G401 (cell line): ENCODE measurements at regions not wholly inside any gene's neighbourhood (a gene's known extent, or its start where the extent isn't known, plus 50 kb on each side); places are given as distances from the start of the nearest gene placed in this dataset.

ENCODE experiments used
- DNase-seq: peaks from one replicate; pipeline ENCODE4 v3.0.0-alpha.2; 2015; ENCODE audit warnings: low spot score
- in situ Hi-C: cut with HindIII; loops from 2 replicates; pipeline ENCODE4 v1.10.0; 2016; ENCODE audit warnings: low sequenced_read_pairs, mixed read lengths

DNA sequence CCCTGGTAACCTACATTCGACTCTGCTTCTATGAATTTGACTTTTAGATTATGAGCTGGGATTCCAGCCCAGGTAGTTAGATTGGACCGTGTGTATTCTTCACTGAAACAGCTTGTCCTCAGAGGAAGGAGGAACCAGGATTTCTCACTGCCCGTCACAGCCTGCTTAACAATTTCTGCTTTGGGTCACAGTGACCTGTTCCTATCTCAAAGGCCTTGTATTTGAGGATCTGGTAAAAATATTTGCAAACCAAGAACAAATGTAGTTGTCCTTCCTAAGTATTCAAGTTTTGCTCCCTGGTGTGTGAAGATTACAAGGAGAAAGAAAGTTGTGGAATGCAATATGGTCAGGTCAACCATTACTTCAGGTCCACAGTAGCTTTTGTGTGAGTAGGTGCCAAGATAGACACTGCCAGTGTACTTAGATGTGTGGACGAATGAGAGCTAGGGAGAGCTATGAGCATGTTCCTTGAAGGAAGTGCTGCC lies 55.1 kb downstream of the KIF4B start:
- DNase-seq = no peak
- in situ Hi-C loops = no loop called here

GRCh38 chr5:155069961-155070360 lies 56.4 kb downstream of the KIF4B start:
- in situ Hi-C loops = no loop called here
- no peak for DNase-seq

DNA sequence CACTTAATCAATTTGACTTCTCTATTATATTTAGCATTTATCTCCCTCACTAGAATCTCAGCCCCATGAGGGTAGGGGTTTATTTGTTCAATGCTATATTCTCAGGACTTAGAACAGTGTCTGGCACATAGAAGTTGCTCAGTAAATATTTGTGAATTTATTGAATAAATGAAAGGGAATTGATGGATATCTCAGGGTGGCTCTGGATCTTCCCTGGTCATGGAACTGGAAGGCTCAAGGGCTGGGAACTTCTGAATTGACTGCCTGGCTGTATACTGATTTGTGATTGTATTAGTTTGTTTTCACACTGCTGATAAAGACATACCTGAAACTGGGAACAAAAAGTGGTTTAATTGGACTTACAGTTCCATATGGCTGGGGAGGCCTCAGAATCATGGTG lies 57.2 kb downstream of the KIF4B start:
- DNase-seq = no peak
- in situ Hi-C loops = no loop called here

DNA sequence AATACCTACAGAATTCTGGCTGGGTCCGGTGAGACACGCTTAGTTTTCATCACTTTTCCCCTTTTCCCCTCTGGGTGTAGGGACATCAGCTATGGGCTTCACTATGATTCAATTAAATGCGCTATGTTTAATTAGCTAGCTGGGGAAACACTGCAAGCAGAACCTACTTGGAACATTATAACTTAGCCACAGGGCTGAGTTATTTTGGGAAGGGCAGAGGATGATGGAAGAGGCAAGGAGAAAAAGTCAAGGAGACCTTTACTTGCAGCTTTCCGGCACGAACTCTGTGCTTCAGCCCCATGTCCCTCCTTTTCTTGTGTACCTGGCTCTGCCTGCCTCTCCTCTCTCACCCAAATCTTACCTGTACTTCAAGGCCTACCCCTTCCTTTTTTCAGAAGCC lies 62.8 kb downstream of the KIF4B start:
- no peak for DNase-seq
- in situ Hi-C loops = no loop called here

DNA sequence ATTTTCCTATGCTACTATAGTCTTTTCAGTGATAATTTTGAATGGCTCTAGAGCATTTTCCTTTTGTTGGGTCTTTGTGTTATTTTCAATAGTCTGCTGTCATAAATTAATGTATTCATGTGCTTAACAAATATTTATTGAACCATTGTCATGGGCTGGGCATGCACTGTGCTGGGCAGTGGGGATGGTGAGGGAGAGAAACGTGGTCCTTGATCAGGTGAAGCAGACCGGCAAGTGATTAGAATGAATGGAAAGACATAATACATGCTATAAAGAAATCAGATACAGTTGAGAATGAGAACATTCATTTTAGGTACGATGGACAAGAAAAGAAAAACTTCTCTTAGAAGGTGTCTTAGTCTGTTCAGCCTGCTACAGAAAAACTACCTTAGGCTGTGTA lies 66.1 kb downstream of the KIF4B start:
- in situ Hi-C loops = no loop called here
- no peak for DNase-seq

DNA sequence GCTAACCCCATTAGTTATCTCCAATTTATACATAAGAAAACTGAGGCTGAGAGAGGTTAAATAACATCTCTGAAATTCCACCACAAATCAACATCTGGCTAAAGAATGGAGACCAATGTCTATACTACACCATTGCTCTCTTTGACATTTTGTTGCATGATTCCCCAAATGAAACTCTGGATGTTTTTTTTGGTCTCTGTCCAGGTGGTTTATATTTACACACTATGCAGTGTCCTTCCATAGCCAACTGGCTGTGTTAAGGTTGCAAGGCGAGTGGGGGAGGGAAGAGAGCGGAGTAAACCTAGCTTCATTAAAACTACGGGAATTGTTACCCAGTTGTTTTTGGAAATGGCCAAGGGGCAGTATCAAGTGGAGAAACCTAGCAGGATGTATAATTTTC lies 67.2 kb downstream of the KIF4B start:
- in situ Hi-C loops = no loop called here
- DNase-seq = no peak

GRCh38 chr5:155081618-155082017 lies 68.1 kb downstream of the KIF4B start:
- in situ Hi-C loops = no loop called here
- DNase-seq = no peak

GRCh38 chr5:155082401-155082800 lies 68.8 kb downstream of the KIF4B start:
- in situ Hi-C loops = no loop called here
- DNase-seq = no peak

- in situ Hi-C loops = no loop called here
- DNase-seq = no peak
Measured at GRCh38 chr5:155085282-155085989, 71.9 kb downstream of the KIF4B start.

GRCh38 chr5:155087036-155087435 lies 73.5 kb downstream of the KIF4B start:
- in situ Hi-C loops = no loop called here

DNA sequence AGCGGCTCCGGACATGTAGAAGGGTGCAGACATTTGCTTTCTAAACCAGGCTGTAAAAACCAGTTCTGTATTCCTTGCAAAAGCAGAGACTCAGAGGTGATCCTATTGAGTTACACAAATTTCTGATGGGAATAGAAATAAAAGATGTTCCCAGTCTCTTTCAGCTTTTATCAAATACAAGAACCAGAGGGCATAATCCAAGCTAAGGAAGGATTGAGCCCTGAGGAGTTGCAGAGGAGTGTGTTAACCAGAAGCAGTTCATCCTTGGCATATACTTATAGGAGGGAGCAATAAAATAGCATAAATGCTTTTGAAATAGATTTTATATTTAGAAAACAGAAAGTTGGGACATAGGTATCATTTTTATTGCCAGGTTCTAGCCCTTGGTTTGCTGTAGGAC lies 75.3 kb downstream of the KIF4B start:
- no peak for DNase-seq
- in situ Hi-C loops = no loop called here

More at GRCh38 chr5:155087036-155087435, 73.5 kb downstream of the KIF4B start:
- no peak for DNase-seq

DNA sequence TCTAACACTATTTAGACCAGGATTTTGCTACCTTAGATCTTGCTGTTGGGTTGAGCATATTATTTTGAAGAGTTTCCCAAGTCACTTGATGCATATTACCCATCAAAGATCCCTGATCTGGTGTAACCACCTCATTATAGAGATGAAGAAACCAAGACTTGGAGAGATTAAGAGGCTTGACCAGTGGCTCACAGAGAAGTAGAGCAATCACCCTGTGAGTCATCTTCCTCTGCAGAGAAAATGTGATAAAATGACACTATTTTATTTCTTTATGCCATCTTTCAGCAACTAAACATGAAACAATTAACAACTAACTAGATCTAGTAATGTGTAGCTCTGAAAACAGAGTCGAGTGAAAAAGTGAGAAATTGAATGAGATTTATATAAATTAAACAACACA lies 76.1 kb downstream of the KIF4B start:
- in situ Hi-C loops = no loop called here

GRCh38 chr5:155091063-155091648 lies 77.6 kb downstream of the KIF4B start:
- in situ Hi-C loops = no loop called here
- DNase-seq = no peak

More for the DNA sequence above, 76.1 kb downstream of the KIF4B start:
- no peak for DNase-seq

DNA sequence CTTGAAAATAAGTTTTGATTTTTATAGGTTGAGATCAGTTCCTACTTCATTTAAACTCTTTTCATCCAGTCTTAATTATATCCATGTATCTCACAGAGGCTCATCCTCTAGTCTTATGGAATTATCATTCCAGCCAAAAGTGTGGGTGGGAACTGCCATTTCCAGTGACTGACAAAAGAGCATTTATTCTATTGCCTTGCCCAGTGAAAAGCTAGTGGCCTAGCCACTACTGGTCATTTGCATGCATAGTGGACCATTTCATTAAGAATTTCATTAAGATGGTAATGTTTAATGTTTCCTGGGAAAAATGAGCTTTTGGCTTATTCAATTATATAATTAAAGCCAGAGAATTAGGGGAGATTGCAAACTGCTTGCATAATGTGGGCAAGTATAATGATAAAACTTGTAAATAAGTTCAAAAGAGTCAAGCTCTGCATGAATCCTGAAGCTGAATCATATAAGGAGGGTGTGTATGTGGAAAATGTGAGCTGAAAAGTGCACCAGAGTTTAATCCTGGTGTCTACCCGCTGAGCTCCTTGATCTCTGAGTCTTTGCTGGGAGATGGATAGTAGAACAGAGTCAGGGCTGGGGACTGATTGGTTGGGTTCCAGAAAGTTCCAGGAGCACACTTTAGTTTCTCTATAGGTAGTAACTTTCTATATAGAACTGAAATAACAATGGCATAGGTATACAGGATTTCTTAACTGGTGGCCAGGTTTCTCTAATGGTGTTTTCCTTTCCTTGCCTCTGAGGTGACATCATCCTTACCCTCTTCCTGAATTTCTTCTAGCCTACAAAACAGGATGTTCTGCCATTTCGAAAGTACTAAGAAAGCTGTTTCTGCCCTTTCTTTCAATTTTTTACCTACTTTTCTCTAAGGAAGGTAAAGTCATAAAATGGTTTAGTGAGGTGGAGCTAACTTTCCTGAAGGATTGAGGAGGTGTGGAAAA lies 78.5 kb downstream of the KIF4B start:
- no peak for DNase-seq
- in situ Hi-C loops = no loop called here

DNA sequence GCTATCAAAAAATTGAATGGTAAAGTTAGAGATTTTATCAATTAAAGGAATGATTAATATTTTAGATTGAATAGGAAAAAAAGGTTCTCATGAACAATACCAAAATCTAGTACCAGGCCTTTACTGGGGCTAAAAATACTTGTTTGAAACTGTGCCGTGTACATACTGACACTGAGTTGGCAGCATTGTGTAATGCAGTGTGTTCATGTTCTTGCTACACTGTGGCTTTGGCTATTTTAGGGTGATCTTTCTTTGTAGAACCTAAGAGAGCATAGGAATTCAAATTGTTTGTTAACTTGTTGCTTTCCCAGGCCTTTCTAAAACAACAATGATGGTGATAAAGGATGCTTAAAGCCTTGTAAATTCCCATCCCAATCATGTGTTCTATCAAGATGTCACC lies 80.9 kb downstream of the KIF4B start:
- in situ Hi-C loops = no loop called here
- DNase-seq = no peak

GRCh38 chr5:155097995-155098394 lies 84.4 kb downstream of the KIF4B start:
- in situ Hi-C loops = no loop called here
- DNase-seq = no peak

- in situ Hi-C loops = no loop called here
- DNase-seq = no peak
Measured at GRCh38 chr5:155098433-155098832, 84.9 kb downstream of the KIF4B start.

GRCh38 chr5:155101697-155102096 lies 88.1 kb downstream of the KIF4B start:
- no peak for DNase-seq
- in situ Hi-C loops = no loop called here

GRCh38 chr5:155103146-155103545 lies 89.6 kb downstream of the KIF4B start:
- no peak for DNase-seq
- in situ Hi-C loops = no loop called here

DNA sequence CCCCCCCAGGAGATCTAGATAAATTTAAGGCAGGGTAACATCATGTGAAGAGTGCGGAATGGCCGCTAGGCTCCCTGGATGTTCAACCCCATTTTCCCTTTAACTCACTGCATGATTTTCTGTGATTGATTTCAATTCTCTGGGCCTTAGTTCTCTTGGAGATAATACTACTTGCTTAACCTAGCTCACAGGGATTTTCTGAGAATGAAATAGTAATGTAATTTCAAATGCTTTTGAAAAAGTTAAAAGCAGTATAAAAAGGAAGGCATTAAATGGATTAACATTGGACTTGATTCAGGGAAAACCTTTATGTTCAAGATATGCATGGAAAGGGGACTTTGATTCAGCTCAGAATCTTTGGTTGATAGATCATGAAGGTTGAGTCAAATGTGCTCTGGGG lies 90.9 kb downstream of the KIF4B start:
- no peak for DNase-seq
- in situ Hi-C loops = no loop called here
